GM18907 (cell line): ENCODE measurements at regions not wholly inside any gene's neighbourhood (a gene's known extent, or its start where the extent isn't known, plus 50 kb on each side); places are given as distances from the start of the nearest gene placed in this dataset.

Experiments
- ATAC-seq: cut with Tn5 transposase; IDR thresholded peaks from one replicate; pipeline ENCODE4 v1.9.1; 2021; ENCODE audit warnings: mild to moderate bottlenecking, moderate library complexity; ENCODE audit not compliant: unreplicated experiment

GRCh38 chr12:38138225-38139221 is 178.1 kb upstream of the ALG10B start:
- peak; percentile 58 for ATAC-seq

GRCh38 chr12:38139456-38139855 is 177.1 kb upstream of the ALG10B start:
- ATAC-seq: no peak

- ATAC-seq: no peak
Measured at GRCh38 chr12:38141239-38141638, 175.3 kb upstream of the ALG10B start.

GRCh38 chr12:38141861-38142260 is 174.7 kb upstream of the ALG10B start:
- no peak for ATAC-seq

GRCh38 chr12:38142974-38143373 is 173.6 kb upstream of the ALG10B start:
- no peak for ATAC-seq

- ATAC-seq: no peak
Measured at GRCh38 chr12:38144049-38144448, 172.5 kb upstream of the ALG10B start.

GRCh38 chr12:38144601-38145436 is 171.8 kb upstream of the ALG10B start:
- no peak for ATAC-seq

GRCh38 chr12:38149395-38150073 is 167.0 kb upstream of the ALG10B start:
- no peak for ATAC-seq

- ATAC-seq: no peak
Measured at GRCh38 chr12:38151991-38152700, 164.4 kb upstream of the ALG10B start.

- no peak for ATAC-seq
Measured at GRCh38 chr12:38152816-38153736, 163.5 kb upstream of the ALG10B start.

GRCh38 chr12:38153737-38154061 is 162.9 kb upstream of the ALG10B start:
- no peak for ATAC-seq

GRCh38 chr12:38154096-38155019 is 162.2 kb upstream of the ALG10B start:
- no peak for ATAC-seq

GRCh38 chr12:38155020-38155395 is 161.6 kb upstream of the ALG10B start:
- ATAC-seq: no peak

GRCh38 chr12:38155526-38156496 is 160.8 kb upstream of the ALG10B start:
- ATAC-seq: no peak

- ATAC-seq: no peak
Measured at GRCh38 chr12:38156497-38157245, 159.9 kb upstream of the ALG10B start.

- ATAC-seq: no peak
Measured at GRCh38 chr12:38157274-38157932, 159.2 kb upstream of the ALG10B start.
